VCaP (cell line): ENCODE measurements at regions not wholly inside any gene's neighbourhood (a gene's known extent, or its start where the extent isn't known, plus 50 kb on each side); places are given as distances from the start of the nearest gene placed in this dataset.

Source experiments
- H3K27ac ChIP-seq: fragments of 450-650 bp; 2 replicates; pipeline ENCODE4 v1.5.1; 2017
- CTCF ChIP-seq: fragments of 450-650 bp; conservative IDR thresholded peaks from 2 replicates; pipeline ENCODE4 v1.5.1; 2017; ENCODE audit warnings: mild to moderate bottlenecking, moderate library complexity

DNA sequence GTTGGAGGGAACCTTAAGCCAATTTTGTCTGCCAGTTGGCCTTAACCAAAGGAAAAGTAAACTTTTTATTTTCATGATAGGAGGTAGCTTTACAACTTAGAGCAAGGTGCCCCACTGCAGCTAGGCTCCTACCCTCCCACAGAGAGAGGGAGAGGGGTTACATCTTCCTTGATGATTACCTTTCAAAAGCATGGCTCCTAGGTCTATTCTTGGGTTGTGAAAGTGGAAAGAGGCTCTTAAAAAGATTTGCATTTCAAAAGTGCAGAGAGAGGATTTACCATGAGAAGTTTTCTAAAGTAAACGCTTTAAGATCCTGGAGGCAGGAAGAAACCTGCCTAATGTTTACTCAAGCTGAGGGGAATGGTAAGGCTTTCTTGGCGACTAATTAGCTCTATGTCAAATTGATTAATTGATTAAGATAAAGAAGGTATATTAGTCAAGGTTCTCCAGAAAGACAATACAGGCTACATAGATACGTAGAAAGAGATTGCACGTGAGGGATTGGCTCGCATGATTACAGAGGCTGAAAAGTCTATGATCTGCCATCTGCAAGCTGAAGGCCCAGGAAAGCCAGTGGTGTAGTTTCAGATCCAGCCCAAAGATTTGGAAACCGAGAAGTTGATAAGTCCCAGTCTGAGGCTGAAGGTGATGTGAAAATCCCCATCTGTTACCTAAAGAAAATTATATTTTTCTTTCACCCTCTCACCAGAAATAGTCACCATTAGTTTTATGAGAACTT lies 333.8 kb upstream of the CTNND2 start:
- no peak overlapping the region for H3K27ac ChIP-seq
- TF ChIP-seq CTCF, result no peak

- no peak overlapping the region for H3K27ac ChIP-seq
- TF ChIP-seq CTCF, result no peak
These were observed 326.4 kb upstream of the CTNND2 start for GRCh38 chr5:12230659-12231058.

GRCh38 chr5:12217039-12217438 lies 312.8 kb upstream of the CTNND2 start:
- TF ChIP-seq CTCF, result no peak
- no peak overlapping the region for H3K27ac ChIP-seq

- no peak for TF ChIP-seq CTCF
- H3K27ac ChIP-seq, result no peak overlapping the region
These were observed 310.2 kb upstream of the CTNND2 start for GRCh38 chr5:12214267-12215015.

- H3K27ac ChIP-seq, result no peak overlapping the region
- no peak for TF ChIP-seq CTCF
These were observed 304.3 kb upstream of the CTNND2 start for GRCh38 chr5:12208366-12209100.

DNA sequence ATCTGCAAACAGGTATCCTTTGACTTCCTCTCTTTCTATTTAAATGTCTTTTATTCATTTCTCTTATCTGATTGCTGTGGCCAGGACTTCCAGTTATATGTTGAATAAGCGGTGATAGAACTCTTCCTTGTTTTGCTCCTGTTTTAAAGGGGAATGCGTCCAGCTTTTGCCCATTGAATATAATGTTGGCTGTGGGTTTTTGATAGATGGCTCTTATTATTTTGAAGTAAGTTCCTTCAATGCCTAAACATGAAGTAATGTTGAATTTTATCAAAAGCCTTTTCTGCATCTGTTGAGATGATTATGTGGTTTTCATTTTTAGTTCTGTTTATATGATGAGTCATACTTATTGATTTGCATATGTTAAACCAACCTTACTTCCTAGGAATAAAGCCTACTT lies 300.5 kb upstream of the CTNND2 start:
- TF ChIP-seq CTCF, result no peak
- no peak overlapping the region for H3K27ac ChIP-seq

DNA sequence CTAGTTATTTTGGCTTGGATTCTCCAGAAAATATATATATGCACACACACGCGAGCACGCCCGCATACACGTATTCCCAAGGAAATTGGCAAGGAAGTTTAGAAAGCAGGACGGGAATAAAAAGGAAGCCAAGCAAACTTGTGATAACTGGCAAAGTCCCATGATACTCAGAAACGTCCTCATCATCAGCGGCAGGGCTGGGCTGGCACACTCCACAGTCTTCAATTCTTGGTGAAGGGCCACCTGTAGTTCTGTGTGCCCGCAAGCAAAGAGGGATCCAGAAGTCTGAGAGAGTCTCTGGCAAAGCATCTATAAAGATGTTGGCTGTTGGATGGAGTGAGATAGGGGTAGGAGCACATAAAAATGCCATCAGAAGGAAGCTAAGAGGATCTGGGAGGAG lies 289.3 kb upstream of the CTNND2 start:
- no peak overlapping the region for H3K27ac ChIP-seq
- no peak for TF ChIP-seq CTCF
